ENCODE measurements at regions not wholly inside any gene's neighbourhood (a gene's known extent, or its start where the extent isn't known, plus 50 kb on each side); places are given as distances from the start of the nearest gene placed in this dataset.

- no peak for TF ChIP-seq CTCF (IDR thresholded peaks at IDR 0.05; ENCODE audit: low read depth, low read length)
- H3K9me3 ChIP-seq: no peaks in the 10 kb centered on the region
- no peaks in the 10 kb centered on the region for H3K36me3 ChIP-seq
- H3K4me3 ChIP-seq (ENCODE audit: low read depth, low read length): no peak overlapping the region
- peaks cover 15% of the 10 kb centered on the region for H3K4me1 ChIP-seq
- H3K27me3 ChIP-seq: no peaks in the 10 kb centered on the region
- DNase-seq: peak; percentile 45
Observed at GRCh38 chr5:66406761-66407336, 189.3 kb upstream of the MAST4 start.

GRCh38 chr5:66407765-66408164 lies 188.4 kb upstream of the MAST4 start:
- no peak for TF ChIP-seq CTCF (IDR thresholded peaks at IDR 0.05; ENCODE audit: low read depth, low read length)
- no peak for DNase-seq

GRCh38 chr5:66408576-66408975 lies 187.6 kb upstream of the MAST4 start:
- DNase-seq: no peak
- no peaks in the 10 kb centered on the region for H3K9me3 ChIP-seq
- no peaks in the 10 kb centered on the region for H3K36me3 ChIP-seq
- H3K4me3 ChIP-seq (ENCODE audit: low read depth, low read length): no peak overlapping the region
- no peak for TF ChIP-seq CTCF (IDR thresholded peaks at IDR 0.05; ENCODE audit: low read depth, low read length)
- H3K27me3 ChIP-seq: no peaks in the 10 kb centered on the region
- H3K4me1 ChIP-seq: peaks cover 15% of the 10 kb centered on the region

More at GRCh38 chr5:66407765-66408164, 188.4 kb upstream of the MAST4 start:
- Histone ChIP-seq H3K9me3 (no peaks in the 10 kb centered on the region), H3K4me3 (ENCODE audit: low read depth, low read length) (no peak overlapping the region), H3K36me3 (no peaks in the 10 kb centered on the region), H3K27me3 (no peaks in the 10 kb centered on the region), H3K4me1 (peaks cover 15% of the 10 kb centered on the region)

GRCh38 chr5:66410122-66410521 lies 186.1 kb upstream of the MAST4 start:
- Histone ChIP-seq H3K4me1 (peaks cover 15% of the 10 kb centered on the region), H3K9me3 (no peaks in the 10 kb centered on the region), H3K27me3 (no peaks in the 10 kb centered on the region), H3K4me3 (ENCODE audit: low read depth, low read length) (no peak overlapping the region), H3K36me3 (no peaks in the 10 kb centered on the region)
- peak; percentile 78 for DNase-seq
- no peak for TF ChIP-seq CTCF (IDR thresholded peaks at IDR 0.05; ENCODE audit: low read depth, low read length)

GRCh38 chr5:66411701-66412100 lies 184.5 kb upstream of the MAST4 start:
- no peak for DNase-seq
- no peaks in the 10 kb centered on the region for H3K36me3 ChIP-seq
- no peak overlapping the region for H3K4me3 ChIP-seq (ENCODE audit: low read depth, low read length)
- H3K9me3 ChIP-seq: no peaks in the 10 kb centered on the region
- peaks cover 14% of the 10 kb centered on the region for H3K4me1 ChIP-seq
- TF ChIP-seq CTCF (IDR thresholded peaks at IDR 0.05; ENCODE audit: low read depth, low read length): no peak
- no peaks in the 10 kb centered on the region for H3K27me3 ChIP-seq

GRCh38 chr5:66413931-66414330 lies 182.3 kb upstream of the MAST4 start:
- no peak for DNase-seq
- no peak overlapping the region for H3K4me3 ChIP-seq (ENCODE audit: low read depth, low read length)
- TF ChIP-seq CTCF (IDR thresholded peaks at IDR 0.05; ENCODE audit: low read depth, low read length): no peak
- no peaks in the 10 kb centered on the region for H3K9me3 ChIP-seq
- no peaks in the 10 kb centered on the region for H3K36me3 ChIP-seq
- H3K4me1 ChIP-seq: peaks cover 26% of the 10 kb centered on the region
- no peaks in the 10 kb centered on the region for H3K27me3 ChIP-seq

Data from BE2C (cell line).